ENCODE measurements at regions not wholly inside any gene's neighbourhood (a gene's known extent, or its start where the extent isn't known, plus 50 kb on each side); places are given as distances from the start of the nearest gene placed in this dataset.

- in situ Hi-C loops (cut with HindIII; ENCODE audit: low sequenced_read_pairs) = no loop called here
Measured at GRCh38 chr3:34276342-34276741, 477.9 kb downstream of the PDCD6IP start.

DNA sequence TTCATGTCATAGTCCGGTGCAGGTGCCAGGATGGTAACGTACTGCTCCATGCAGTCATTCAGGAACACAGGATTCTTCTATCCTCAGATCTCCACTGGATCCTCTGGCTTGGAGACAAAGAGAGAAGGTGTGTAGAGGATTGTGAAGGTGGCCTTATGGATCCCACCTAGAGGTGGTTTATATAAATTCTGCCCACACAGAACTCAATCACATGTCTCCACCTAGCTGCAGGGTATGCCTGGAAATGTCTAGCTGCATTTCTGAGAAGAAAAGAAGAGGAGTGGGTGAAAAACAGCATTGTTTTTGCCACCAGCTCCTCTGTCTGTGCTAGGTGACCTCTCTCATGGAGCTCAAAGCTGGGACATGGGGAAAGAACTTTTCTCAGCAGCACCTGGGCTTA, 478.7 kb downstream of the PDCD6IP start:
- in situ Hi-C loops (cut with HindIII; ENCODE audit: low sequenced_read_pairs) = no loop called here

DNA sequence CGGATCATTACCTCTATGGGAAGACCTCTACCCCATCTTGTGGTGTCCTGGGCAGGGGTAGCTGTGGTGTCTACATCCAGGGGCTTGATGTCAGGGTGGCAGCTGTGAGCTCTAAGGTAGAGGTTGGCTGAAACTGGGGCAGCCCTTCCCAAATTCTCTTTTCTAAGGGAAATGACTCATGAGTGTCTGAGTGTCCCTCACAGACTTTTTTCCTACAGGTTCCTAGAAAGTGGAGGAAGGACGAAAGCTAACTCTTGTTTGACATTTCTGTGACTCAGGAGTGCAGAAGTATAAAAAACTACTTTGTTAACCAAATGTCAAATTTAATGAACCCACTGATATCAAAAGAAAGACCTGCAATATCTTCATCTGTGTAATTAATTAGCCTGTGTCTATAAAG, 481.5 kb downstream of the PDCD6IP start:
- in situ Hi-C loops (cut with HindIII; ENCODE audit: low sequenced_read_pairs) = no loop called here

DNA sequence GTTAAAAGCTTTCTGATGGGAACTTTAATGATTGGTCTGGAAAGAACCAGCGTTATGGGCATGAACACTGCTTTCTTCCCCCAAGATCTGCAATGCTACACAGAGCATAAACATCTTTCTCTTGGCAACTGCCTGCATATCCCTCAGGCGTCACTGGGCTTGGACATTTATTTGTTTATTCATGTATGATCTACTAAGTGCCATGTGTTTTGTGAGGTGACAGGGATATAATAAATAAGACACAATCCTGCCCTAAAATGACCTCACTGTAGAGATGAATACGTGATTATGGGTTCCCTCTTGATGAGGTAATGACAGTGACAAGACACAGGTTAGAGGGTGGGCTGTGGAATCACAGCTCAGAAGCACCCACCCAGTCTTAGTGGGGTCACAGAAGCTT, 485.3 kb downstream of the PDCD6IP start:
- in situ Hi-C loops (cut with HindIII; ENCODE audit: low sequenced_read_pairs) = no loop called here

DNA sequence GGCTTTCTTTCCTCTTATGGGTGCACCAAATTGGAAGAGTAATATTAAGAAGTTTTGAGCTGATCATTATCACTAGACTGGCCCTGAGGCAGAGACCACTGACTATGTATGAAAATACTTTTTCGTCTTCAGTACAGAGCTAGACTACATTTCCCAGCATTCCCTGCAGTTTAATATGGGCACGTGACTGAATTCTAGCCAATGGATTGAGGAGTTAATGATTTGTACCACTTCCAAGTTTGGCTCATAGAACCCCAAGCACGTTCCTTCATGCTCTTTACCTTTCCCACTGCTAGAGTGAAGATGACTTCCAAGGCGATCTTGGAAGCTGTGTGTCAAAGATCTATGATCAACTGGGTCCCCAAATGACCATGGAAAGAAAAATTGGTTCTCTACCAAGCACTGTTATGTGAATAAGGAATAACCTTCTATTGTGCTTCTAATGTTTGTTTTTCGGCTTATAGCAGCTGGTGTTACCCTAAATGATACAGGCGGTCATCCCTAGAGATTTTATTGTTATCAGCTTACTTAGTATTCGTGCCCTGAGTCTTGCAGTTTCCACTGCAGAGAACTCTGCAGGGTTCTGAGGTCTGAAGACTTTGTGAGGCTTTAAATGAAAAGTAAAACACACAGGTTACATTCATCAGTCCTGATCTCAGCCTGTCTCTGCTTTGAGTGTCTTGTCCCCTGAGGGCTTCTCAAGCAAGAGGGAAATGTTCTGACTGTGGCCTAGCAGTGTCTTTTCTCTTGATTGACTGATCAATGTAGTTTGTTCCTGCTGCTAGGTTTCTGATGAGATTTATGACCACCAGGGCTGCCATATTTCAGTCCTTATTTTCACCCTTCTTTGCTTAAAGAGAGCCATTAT, 486.8 kb downstream of the PDCD6IP start:
- in situ Hi-C loops (cut with HindIII; ENCODE audit: low sequenced_read_pairs) = no loop called here

- in situ Hi-C loops (cut with HindIII; ENCODE audit: low sequenced_read_pairs) = no loop called here
Measured at GRCh38 chr3:34285827-34286188, 487.4 kb downstream of the PDCD6IP start.

DNA sequence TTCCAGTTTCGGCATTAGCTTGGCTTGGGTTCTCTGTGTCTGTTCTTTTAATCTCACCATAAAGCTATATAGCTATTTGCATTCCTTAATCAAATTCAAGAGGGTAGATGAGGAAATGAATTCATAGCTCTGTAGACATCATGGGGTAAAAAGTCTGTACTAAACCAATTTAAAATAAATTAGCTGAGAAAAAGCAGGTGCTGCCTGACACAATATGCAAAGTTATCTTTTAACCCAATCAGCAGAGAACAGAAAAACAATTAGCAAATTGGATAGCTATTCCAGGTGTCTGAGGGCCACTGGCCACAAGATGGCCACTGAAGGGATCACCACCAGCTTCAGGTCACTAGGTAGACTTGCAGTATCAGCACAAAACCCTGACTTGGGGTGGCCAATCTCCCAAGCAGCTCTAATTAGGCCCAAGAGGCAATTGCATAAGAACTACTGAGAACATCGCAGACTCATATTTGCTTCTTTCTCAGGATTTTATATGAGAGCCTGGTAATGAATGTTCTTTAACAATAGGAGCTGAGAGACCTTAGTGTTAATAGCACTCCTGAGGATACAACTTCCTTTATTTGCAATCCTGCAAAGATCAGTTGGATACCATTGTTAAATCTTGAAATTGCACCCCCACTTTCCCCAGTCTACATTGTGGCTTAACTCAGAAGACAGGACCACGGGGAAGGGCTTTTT, 494.3 kb downstream of the PDCD6IP start:
- in situ Hi-C loops (cut with HindIII; ENCODE audit: low sequenced_read_pairs) = no loop called here

GRCh38 chr3:34294240-34294639, 495.8 kb downstream of the PDCD6IP start:
- in situ Hi-C loops (cut with HindIII; ENCODE audit: low sequenced_read_pairs) = no loop called here

GRCh38 chr3:34296796-34297195, 498.4 kb downstream of the PDCD6IP start:
- in situ Hi-C loops (cut with HindIII; ENCODE audit: low sequenced_read_pairs) = no loop called here

DNA sequence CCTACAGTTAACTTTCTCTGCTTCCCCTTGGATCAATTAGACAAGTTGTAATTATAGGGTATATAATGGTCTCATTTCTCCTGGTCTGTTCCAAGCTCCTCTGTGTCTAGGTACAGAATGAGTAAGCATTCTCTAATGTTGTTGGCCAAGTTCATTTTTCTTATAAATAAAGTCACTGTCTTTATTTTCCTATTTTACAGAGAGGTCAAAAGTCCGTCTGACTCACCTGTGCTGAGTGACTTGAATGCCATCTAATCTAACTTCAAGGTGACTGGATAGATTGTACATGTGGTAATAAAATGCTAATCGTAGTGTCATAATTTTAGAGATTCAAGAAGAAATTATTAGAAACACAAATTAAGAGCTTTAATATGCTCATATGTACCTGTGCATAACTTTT, 500.2 kb downstream of the PDCD6IP start:
- in situ Hi-C loops (cut with HindIII; ENCODE audit: low sequenced_read_pairs) = no loop called here

DNA sequence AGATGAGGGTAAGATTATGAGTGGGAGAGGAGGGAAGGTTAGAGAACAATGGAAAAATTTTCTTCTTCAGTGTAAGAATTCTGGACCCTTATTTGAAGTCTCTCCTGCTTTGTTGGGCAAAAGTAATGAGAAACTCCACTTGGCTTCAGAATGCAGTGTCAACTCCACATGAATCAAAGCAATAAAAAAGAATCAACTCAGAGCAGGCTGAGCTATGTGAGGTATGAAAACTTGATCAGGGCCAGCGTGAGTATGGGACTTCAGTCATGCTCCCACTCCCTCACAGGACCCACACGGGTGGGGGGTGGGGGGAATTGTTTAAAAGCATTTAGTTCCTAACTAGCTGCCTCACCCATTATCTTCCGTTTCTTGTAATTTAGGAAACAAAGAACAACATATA, 502.2 kb downstream of the PDCD6IP start:
- in situ Hi-C loops (cut with HindIII; ENCODE audit: low sequenced_read_pairs) = no loop called here

DNA sequence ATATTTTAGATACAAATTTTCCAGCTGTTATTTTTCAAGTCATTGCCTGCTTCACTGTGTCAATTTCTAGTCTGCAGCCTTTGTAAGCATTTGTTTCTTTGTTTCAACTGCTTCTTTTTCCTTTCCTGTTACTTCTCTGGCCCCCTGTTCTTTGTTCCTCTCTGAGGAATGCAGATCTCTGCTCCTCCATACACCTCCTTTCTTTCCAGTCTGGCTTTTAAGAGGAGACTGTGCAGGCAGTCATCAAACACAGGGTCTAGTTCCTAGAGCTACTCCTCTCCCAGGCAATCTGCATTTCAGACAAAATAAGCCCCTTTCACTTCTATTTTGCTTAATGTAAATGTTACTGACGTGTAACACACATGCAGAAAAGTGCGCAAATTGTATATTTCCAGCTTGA, 502.9 kb downstream of the PDCD6IP start:
- in situ Hi-C loops (cut with HindIII; ENCODE audit: low sequenced_read_pairs) = no loop called here

- in situ Hi-C loops (cut with HindIII; ENCODE audit: low sequenced_read_pairs) = no loop called here
Measured at GRCh38 chr3:34305266-34305665, 506.8 kb downstream of the PDCD6IP start.

- in situ Hi-C loops (cut with HindIII; ENCODE audit: low sequenced_read_pairs) = no loop called here
Measured at GRCh38 chr3:34312684-34313083, 514.3 kb downstream of the PDCD6IP start.

GRCh38 chr3:34319881-34320280, 521.5 kb downstream of the PDCD6IP start:
- in situ Hi-C loops (cut with HindIII; ENCODE audit: low sequenced_read_pairs) = no loop called here

GRCh38 chr3:34323517-34323916, 525.1 kb downstream of the PDCD6IP start:
- in situ Hi-C loops (cut with HindIII; ENCODE audit: low sequenced_read_pairs) = no loop called here

DNA sequence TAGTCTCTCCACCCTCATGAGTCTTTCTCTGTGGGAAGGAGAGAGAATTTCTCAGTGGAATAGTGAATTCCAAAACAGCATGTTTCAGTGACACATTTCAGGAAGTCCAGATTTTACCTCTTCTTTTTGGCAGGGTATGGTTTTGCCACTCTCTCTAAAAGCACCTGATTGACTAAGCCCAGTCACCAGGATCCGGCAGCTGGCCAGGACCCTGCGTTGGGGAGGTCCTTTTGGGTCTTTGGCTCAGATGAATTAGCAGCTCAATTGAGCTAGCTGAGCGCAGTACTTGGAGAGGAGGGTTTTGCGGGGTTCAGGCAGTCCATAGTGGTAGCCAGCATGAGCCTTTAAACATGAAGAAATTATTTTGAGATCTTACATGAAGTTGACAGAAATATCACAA, 548.2 kb downstream of the PDCD6IP start:
- in situ Hi-C loops (cut with HindIII; ENCODE audit: low sequenced_read_pairs) = no loop called here

DNA sequence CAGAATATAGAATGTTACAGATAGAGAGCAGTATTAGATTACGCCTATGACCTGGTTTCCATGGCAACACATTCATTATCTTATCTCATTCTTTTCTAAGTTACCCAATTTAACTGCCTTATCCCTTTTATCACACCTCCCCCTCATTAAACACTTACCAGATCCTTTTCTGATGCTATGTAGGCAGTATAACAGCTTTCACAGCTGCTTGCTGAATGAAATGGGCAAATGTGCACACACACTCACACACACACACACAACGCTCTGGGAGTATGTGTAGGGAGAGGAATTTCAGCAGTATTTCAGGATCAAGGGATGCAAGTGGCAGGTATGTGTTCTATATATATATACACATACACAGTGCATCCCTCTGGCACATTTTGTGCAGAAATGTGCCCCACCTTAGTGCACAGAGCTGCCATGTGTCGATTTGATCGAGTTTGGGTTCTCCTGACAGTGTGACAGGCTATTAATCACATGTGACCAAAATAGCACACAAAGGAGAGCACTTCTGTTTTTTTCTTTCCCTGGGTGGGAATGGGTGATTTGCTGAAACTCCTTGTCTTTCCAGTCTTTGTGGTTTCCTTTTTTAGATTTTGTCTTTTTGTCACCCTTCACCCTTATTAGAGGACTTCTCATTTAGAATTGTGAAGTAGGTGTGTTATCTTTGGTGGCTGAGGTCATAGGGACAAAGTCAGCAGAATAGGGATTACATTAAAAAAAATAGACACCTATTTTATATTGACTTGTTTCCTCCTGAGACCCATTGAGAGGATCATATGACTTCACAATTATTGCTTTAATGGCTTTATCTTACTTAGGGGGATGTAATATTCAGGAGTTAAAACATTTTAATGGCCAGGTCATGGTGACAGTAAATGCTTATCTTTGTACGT, 553.7 kb downstream of the PDCD6IP start:
- in situ Hi-C loops (cut with HindIII; ENCODE audit: low sequenced_read_pairs) = no loop called here

GRCh38 chr3:34352778-34353331, 554.4 kb downstream of the PDCD6IP start:
- in situ Hi-C loops (cut with HindIII; ENCODE audit: low sequenced_read_pairs) = no loop called here

GRCh38 chr3:34357461-34357860, 559.0 kb downstream of the PDCD6IP start:
- in situ Hi-C loops (cut with HindIII; ENCODE audit: low sequenced_read_pairs) = no loop called here

GRCh38 chr3:34359064-34359463, 560.6 kb downstream of the PDCD6IP start:
- in situ Hi-C loops (cut with HindIII; ENCODE audit: low sequenced_read_pairs) = no loop called here

All from DLD1 (cell line).